Heart left ventricle (tissue), 16 donors: ENCODE measurements at regions not wholly inside any gene's neighbourhood (a gene's known extent, or its start where the extent isn't known, plus 50 kb on each side); places are given as distances from the start of the nearest gene placed in this dataset.

Experiments
- ATAC-seq, 4 donors: fragments of 200-7000 bp; cut with Tn5 transposase; one replicate each; pipeline ENCODE4 v1.9.1; 2020 to 2022; ENCODE audit warnings: moderate library complexity in 4 of 4, mild to moderate bottlenecking in 3 of 4, moderate number of reproducible peaks in 1 of 4
- DNase-seq, 5 donors: peaks; one replicate each; pipeline ENCODE4 v3.0.0-alpha.2; 2020
- H3K27ac ChIP-seq, 12 donors: fragments of 200-600 bp; sonication (generic) in 4 of 12; one replicate each; pipeline versions ENCODE4 v1.5.0 to v1.8.0; 2016 to 2022; ENCODE audit warnings: mild to moderate bottlenecking in 2 of 12
- H3K27me3 ChIP-seq, 9 donors: fragments of 200-600 bp; sonication (generic) in 2 of 9; one replicate each; pipeline versions ENCODE4 v1.5.1 to v1.8.0; 2016 to 2022; ENCODE audit warnings: mild to moderate bottlenecking in 3 of 9
- H3K36me3 ChIP-seq, 9 donors: fragments of 200-600 bp; sonication (generic) in 2 of 9; one replicate each; pipeline versions ENCODE4 v1.5.0 to v1.8.0; 2018 to 2022; ENCODE audit warnings: mild to moderate bottlenecking in 2 of 9
- H3K4me1 ChIP-seq, 12 donors: fragments of 200-600 bp; sonication (generic) in 4 of 12; one replicate each; pipeline versions ENCODE4 v1.5.0 to v1.8.0; 2016 to 2022; ENCODE audit warnings: mild to moderate bottlenecking in 3 of 12
- H3K4me3 ChIP-seq, 12 donors: fragments of 200-600 bp; sonication (generic) in 4 of 12; one replicate each; pipeline versions ENCODE4 v1.5.0 to v1.8.0; 2017 to 2022; ENCODE audit warnings: mild to moderate bottlenecking in 9 of 12, moderate library complexity in 4 of 12
- H3K9me3 ChIP-seq, 12 donors: fragments of 200-600 bp; sonication (generic) in 4 of 12; one replicate each; pipeline versions ENCODE4 v1.5.0 to v1.8.0; 2016 to 2022; ENCODE audit warnings: mild to moderate bottlenecking in 1 of 12
- CTCF ChIP-seq, 12 donors: fragments of 200-600 bp; sonication (generic) in 4 of 12; IDR thresholded peaks; one replicate each; pipeline versions ENCODE4 v1.5.0 to v1.8.0; 2018 to 2022; ENCODE audit warnings: antibody characterized with exemption in 12 of 12, mild to moderate bottlenecking in 5 of 12
- POLR2A ChIP-seq, 2 donors: fragments of 450-650 bp; IDR thresholded peaks; one replicate each; pipeline ENCODE4 v1.6.1; 2017; ENCODE audit warnings: antibody characterized with exemption in 2 of 2, mild to moderate bottlenecking in 2 of 2, moderate library complexity in 2 of 2
- WGBS, 4 donors: extraction: QIAGEN DNeasy Blood & Tissue Kit in 2 of 4; methylation state at CpG; one replicate each; pipeline versions ENCODE4 v1.1.5 to v1.1.7; 2013 to 2018; 5-methylcytosine and 5-hydroxymethylcytosine counted together
- intact Hi-C, 10 donors: fragments of 100-400 bp; cut with DNase I; formaldehyde crosslinking; loops; one replicate each; pipeline versions ENCODE4 v1.11.1 to v1.14.2; 2022
- donor health status: ischemic (EF 13 %, LVEDD 7.1; RV severe dilation, severe dysfunction).
- donor health status: healthy with polysubstance abuse.
- donor health status: DM: no; HTN: yes; CAD: no.
- donor health status: DM: no; HTN: no; CAD: no.
- donor health status: ischemic (EF 25% LVEDD 6.9; RV normal size, moderate dysfunction).
- donor health status: ischemic (EF 25% LVEDD 5.7; RV mildly dilated, moderate dysfunction).
- donor health status: healthy.
- donor health status: DM: yes; HTN: yes; CAD: no.
- donor health status: ischemic (EF 35%, LVEDD 5.7; RV mildly dilated, moderate dysfunction).
- donor health status: nonischemic (EF 11% LVEDD 7.7; RV severe dilation, severe dysfunction).
- donor health status: DM: yes; HTN: yes; CAD: no.
- donor health status: PGD.
- donor health status: ischemic (EF 29% LVEDD 5.4; RV normal size, mild dysfunction).
- donor health status: nonischemic (EF 23%, LVEDD 6.1; RV moderate dilation, normal function).

- intact Hi-C loops, result loop anchor here in 1 of 10 donors (5.0 kb wide), 1 partner anchor 49 kb away; no protein-coding TSS in a partner anchor
- TF ChIP-seq CTCF (IDR thresholded peaks at IDR 0.05), result no peak
- no peak for TF ChIP-seq POLR2A (IDR thresholded peaks at IDR 0.05)
- Histone ChIP-seq H3K36me3 (no peaks in the 10 kb centered on the region), H3K27me3 (no peaks in the 10 kb centered on the region), H3K9me3 (no peaks in the 10 kb centered on the region), H3K27ac (no peak overlapping the region), H3K4me3 (no peak overlapping the region), H3K4me1 (peaks cover 0 to under 1% (median 0%) of the 10 kb centered on the region in 12 donors)
- no peak for ATAC-seq
- WGBS, 4 donors, result 86 to 89% (median 88%) methylated on average over 5 of the region's 5 CpGs
- DNase-seq, result no peak
Measured at GRCh38 chr2:120836281-120836680, 100.6 kb downstream of the GLI2 start.

GRCh38 chr2:120840795-120841487, 105.3 kb downstream of the GLI2 start:
- WGBS, 4 donors, result 77 to 83% (median 80%) methylated on average over 13 of the region's 13 CpGs
- TF ChIP-seq CTCF (IDR thresholded peaks at IDR 0.05), result no peak
- H3K27ac ChIP-seq, result no peak overlapping the region
- no peaks in the 10 kb centered on the region for H3K36me3 ChIP-seq
- peak in 1 of 5 donors; percentile 8 for DNase-seq
- no peaks in the 10 kb centered on the region for H3K27me3 ChIP-seq
- peaks cover 0 to 3% (median 0%) of the 10 kb centered on the region in 12 donors for H3K4me1 ChIP-seq
- no peaks in the 10 kb centered on the region for H3K9me3 ChIP-seq
- intact Hi-C loops, result no loop called here
- no peak overlapping the region for H3K4me3 ChIP-seq
- no peak for ATAC-seq

- Histone ChIP-seq H3K4me3 (no peak overlapping the region), H3K27me3 (no peaks in the 10 kb centered on the region), H3K36me3 (no peaks in the 10 kb centered on the region), H3K4me1 (peaks cover 0 to 3% (median 0%) of the 10 kb centered on the region in 12 donors), H3K9me3 (no peaks in the 10 kb centered on the region), H3K27ac (no peak overlapping the region)
- intact Hi-C loops, result no loop called here
- ATAC-seq, result peak in 1 of 4 donors; percentile 36
- TF ChIP-seq CTCF (IDR thresholded peaks at IDR 0.05) (no peak), POLR2A (IDR thresholded peaks at IDR 0.05) (no peak)
- WGBS, 4 donors, result 77 to 83% (median 79%) methylated on average over 12 of the region's 12 CpGs
- DNase-seq, result peak in 1 of 5 donors; percentile 6
Measured at GRCh38 chr2:120842456-120843439, 107.1 kb downstream of the GLI2 start.
